Activated naive CD8-positive, alpha-beta T cell treated with anti-CD3 and anti-CD28 coated beads, Interleukin-2, amount 10 ng/mL, durations not matched to agents 7 days and 5 days (primary cell): ENCODE measurements at regions not wholly inside any gene's neighbourhood (a gene's known extent, or its start where the extent isn't known, plus 50 kb on each side); places are given as distances from the start of the nearest gene placed in this dataset.
"Not testable (repeated sequence)": the region's sequence is repeated elsewhere in the genome, so short reads cannot be mapped to it uniquely, and the experiment has no call there.

Source experiments
- ATAC-seq: fragments of 150-1000 bp; cut with Tn5 transposase; one replicate; pipeline ENCODE4 v1.10.0; 2021; ENCODE audit warnings: low read depth, moderate library complexity
- POLR2A ChIA-PET: fragments of 350-600 bp; sonication (Branson Sonifier 250); formaldehyde crosslinking; loops from one replicate; lab custom pipeline; 2021; ENCODE audit warnings: antibody characterized with exemption; lab: Charles Lee
- DNase-seq: peaks from one replicate; pipeline ENCODE4 v3.0.0; 2021
- H3K27ac Mint-ChIP-seq: one replicate; pipeline ENCODE4 v1.8.0; 2022; ENCODE audit warnings: mild to moderate bottlenecking, mixed read lengths
- H3K27me3 Mint-ChIP-seq: one replicate; pipeline ENCODE4 v1.8.0; 2022; ENCODE audit warnings: mild to moderate bottlenecking, moderate library complexity, mixed read lengths
- H3K36me3 Mint-ChIP-seq: one replicate; pipeline ENCODE4 v1.8.0; 2021; ENCODE audit warnings: mild to moderate bottlenecking, mixed read lengths
- H3K4me1 Mint-ChIP-seq: one replicate; pipeline ENCODE4 v1.8.0; 2021; ENCODE audit warnings: mixed read lengths
- H3K4me3 Mint-ChIP-seq: one replicate; pipeline ENCODE4 v1.8.0; 2022; ENCODE audit warnings: mild to moderate bottlenecking, moderate library complexity, mixed read lengths
- H3K9me3 Mint-ChIP-seq: one replicate; pipeline ENCODE4 v1.8.0; 2021; ENCODE audit warnings: mixed read lengths

DNA sequence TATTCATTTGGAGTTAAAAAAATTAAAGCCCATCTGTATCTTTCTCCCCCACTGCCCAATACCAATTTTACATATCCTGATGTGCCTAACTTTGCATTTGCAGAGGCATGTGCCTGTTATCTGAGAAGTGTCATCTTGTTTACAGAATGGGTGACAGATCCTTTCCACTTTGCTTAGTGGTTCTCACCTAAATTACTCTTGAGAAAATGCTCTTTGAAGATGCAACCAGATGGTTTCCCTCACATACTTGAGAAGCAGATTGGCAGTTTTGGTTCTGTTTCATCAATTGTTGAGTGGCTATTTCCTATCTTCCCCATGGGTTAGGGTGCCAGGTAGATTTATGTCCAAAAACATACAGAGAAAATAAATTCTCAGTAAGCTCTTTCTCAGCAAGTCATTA is 1051.4 kb upstream of the ATXN7L3B start:
- H3K27me3 Mint-ChIP-seq: no peaks in the 10 kb centered on the region
- H3K9me3 Mint-ChIP-seq: peaks cover 6% of the 10 kb centered on the region
- POLR2A ChIA-PET: no interaction called here
- no peak overlapping the region for H3K4me3 Mint-ChIP-seq
- no peak overlapping the region for H3K27ac Mint-ChIP-seq
- H3K4me1 Mint-ChIP-seq: no peaks in the 10 kb centered on the region
- no peaks in the 10 kb centered on the region for H3K36me3 Mint-ChIP-seq
- no peak for DNase-seq
- ATAC-seq: no peak

DNA sequence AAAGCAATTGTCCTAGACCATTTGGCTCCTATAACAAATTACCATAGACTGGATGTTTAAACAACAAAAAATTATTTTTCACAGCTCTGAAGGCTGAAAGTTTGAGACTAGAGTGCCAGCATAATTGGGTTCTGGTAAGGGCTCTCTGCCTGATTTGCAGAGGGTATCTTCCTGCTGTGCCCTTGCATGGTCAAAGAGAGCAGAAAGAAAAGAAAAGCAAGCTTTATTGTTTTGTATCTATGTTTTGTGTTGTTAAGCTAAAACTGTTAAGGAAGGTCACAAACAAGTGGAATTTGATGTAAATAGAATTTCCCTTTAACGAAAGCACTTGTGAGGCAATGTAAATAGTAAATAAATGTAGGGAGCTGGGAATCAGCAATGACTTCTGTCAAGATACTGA is 1031.0 kb upstream of the ATXN7L3B start:
- no peaks in the 10 kb centered on the region for H3K4me1 Mint-ChIP-seq
- H3K27ac Mint-ChIP-seq: no peak overlapping the region
- POLR2A ChIA-PET: no interaction called here
- DNase-seq: no peak
- ATAC-seq: no peak
- no peaks in the 10 kb centered on the region for H3K27me3 Mint-ChIP-seq
- peaks cover 11% of the 10 kb centered on the region for H3K9me3 Mint-ChIP-seq
- H3K4me3 Mint-ChIP-seq: no peak overlapping the region
- H3K36me3 Mint-ChIP-seq: no peaks in the 10 kb centered on the region

DNA sequence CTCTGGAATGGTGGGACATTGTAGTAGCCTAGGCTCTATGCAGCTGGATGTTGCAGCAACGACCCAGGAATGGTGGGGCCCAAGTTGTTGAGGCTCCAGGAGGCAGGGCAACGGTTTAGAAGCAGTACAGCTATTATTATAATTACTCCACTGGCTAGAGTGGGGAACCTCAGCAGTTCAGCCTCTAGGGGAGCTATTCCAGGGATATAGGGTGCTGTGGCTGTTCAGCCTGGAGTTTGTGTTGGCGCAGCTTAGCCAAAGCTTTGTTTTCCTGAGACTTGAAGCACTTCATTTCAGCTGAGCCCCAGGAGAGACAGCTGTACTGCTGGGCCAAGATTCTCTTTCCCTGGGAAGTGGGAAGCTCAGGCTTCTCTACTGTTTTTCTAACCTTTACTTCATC is 1023.0 kb upstream of the ATXN7L3B start:
- H3K36me3 Mint-ChIP-seq: no peaks in the 10 kb centered on the region
- H3K4me3 Mint-ChIP-seq: no peak overlapping the region
- no peak overlapping the region for H3K27ac Mint-ChIP-seq
- ATAC-seq: no peak
- no peaks in the 10 kb centered on the region for H3K4me1 Mint-ChIP-seq
- no peaks in the 10 kb centered on the region for H3K27me3 Mint-ChIP-seq
- DNase-seq: no peak
- peaks cover 2% of the 10 kb centered on the region for H3K9me3 Mint-ChIP-seq
- POLR2A ChIA-PET: no interaction called here

DNA sequence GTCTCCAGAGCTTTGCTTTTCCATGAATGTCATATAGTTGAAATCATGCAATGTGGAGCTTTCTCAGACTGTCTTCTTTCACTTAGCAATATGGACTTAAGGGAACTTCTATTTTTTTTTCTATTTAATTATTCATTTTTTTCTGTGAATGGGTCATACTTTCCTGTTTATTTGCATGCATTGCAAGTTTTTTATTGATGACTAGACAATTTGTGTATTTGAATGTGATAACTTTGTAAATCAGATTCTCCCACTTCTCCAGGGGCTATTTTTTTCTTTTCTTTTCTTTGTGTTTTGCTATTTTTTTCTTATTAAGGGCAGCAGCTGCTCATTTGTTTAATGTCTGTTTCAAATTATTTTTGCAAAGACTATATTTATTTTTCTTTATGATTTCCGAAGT is 1019.8 kb upstream of the ATXN7L3B start:
- Mint-ChIP-seq H3K4me3 (no peak overlapping the region), H3K36me3 (no peaks in the 10 kb centered on the region), H3K27me3 (no peaks in the 10 kb centered on the region), H3K27ac (no peak overlapping the region), H3K4me1 (no peaks in the 10 kb centered on the region), H3K9me3 (peaks cover 4% of the 10 kb centered on the region)
- DNase-seq (no peak), ATAC-seq (no peak)
- POLR2A ChIA-PET: no interaction called here

DNA sequence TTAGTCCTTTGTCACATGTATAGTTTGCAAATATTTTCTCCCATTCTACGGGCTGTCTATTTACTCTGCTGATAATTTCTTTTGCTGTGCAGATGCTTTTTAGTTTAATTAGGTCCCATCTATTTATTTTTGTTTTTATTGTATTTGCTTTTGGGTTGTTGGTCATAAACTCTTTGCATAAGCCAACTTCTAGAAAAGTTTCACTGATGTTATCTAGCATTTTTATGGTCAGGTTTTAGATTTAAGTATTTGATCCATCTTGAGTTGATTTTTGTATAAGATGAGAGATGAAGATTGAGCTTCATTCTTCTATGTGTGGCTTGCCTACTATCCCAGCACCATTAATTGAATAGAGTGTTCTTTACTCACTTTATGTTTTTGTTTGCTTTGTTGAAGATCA is 1008.4 kb upstream of the ATXN7L3B start:
- H3K4me1 Mint-ChIP-seq: no peaks in the 10 kb centered on the region
- H3K4me3 Mint-ChIP-seq: no peak overlapping the region
- POLR2A ChIA-PET: no interaction called here
- no peaks in the 10 kb centered on the region for H3K36me3 Mint-ChIP-seq
- peaks cover 11% of the 10 kb centered on the region for H3K9me3 Mint-ChIP-seq
- H3K27ac Mint-ChIP-seq: no peak overlapping the region
- H3K27me3 Mint-ChIP-seq: no peaks in the 10 kb centered on the region
- ATAC-seq (no peak), DNase-seq (no peak)

DNA sequence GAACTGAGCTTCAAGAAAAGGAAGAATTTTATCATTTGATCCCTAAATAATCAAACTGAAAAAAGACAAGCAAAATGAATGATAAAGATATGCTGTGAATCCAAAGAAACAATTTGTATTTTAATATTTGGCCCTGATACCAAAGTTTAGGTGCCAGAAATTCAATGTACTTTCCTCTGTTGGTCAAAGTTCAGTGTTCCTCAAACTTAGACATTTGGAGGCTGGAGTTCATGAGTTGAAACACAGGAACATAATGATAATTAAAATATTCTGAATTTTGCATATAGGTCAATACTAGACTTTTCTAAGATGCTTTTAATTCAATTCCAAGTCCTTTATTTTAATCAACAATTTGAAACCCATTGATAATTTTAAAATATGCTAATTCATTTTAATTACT is 1007.7 kb upstream of the ATXN7L3B start:
- DNase-seq (no peak), ATAC-seq (no peak)
- Mint-ChIP-seq H3K4me3 (no peak overlapping the region), H3K4me1 (no peaks in the 10 kb centered on the region), H3K27me3 (no peaks in the 10 kb centered on the region), H3K9me3 (peaks cover 9% of the 10 kb centered on the region), H3K27ac (no peak overlapping the region), H3K36me3 (no peaks in the 10 kb centered on the region)
- POLR2A ChIA-PET: no interaction called here

DNA sequence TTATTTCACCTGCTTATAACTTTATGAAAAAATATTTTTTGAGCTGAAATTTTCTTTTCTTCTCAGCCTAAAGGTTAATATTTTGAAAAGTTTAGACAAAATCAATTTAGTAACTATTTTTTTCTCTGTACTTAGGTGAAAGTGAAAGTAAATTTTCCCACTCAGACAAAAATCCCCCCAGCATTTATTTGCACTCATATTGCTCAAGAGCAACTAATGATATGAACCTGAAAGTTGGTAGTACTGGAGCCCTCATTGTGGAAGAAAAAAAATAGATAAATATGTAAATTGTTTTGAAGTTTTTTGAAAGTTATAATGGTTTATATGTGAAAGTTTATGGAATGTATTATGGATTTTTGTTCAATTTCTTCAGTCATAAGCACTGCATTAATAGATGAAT is 1005.9 kb upstream of the ATXN7L3B start:
- Mint-ChIP-seq H3K4me3 (no peak overlapping the region), H3K9me3 (peaks cover 9% of the 10 kb centered on the region), H3K27me3 (no peaks in the 10 kb centered on the region), H3K4me1 (no peaks in the 10 kb centered on the region), H3K36me3 (no peaks in the 10 kb centered on the region), H3K27ac (no peak overlapping the region)
- no peak for DNase-seq
- ATAC-seq: no peak
- POLR2A ChIA-PET: no interaction called here

DNA sequence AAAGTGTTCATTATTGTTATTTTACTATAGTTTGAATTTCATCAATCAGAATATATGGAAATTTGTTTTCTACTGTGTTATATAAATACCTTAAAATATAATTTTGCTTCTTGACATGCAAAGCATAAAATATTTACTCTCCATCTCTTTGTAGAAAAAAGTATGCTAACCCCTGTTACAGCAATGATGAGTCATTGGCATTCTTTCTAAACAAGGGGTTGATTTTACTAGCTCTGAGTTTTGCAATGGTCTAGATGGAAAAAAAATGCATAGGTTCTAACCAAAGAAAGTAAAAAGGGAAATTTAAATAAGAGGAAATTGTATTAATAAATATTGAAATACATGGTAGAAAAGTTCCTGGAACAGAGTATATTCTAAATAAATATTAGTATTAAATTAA is 990.2 kb upstream of the ATXN7L3B start:
- Mint-ChIP-seq H3K4me3 (no peak overlapping the region), H3K27me3 (no peaks in the 10 kb centered on the region), H3K9me3 (peaks cover 4% of the 10 kb centered on the region), H3K36me3 (no peaks in the 10 kb centered on the region), H3K4me1 (no peaks in the 10 kb centered on the region), H3K27ac (no peak overlapping the region)
- DNase-seq: no peak
- POLR2A ChIA-PET: no interaction called here
- no peak for ATAC-seq

DNA sequence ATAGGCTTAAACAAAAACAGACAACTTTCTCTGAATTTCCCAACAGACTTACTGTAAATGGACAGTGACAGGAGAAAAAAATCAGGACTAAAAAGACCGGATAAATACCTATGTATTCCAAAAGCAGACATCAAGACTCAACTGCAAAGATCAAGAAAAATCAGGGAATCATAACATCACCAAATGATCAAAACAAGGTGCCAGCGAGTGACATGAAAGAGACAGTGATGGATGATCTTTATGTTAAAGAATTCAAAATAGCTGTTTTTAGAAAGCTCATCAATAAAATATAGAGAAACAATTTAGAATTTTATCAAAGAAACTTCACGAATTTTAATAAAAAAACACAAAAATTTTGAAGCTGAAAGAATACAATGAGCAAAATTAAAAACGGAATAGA is 952.5 kb upstream of the ATXN7L3B start:
- peaks cover 2% of the 10 kb centered on the region for H3K9me3 Mint-ChIP-seq

DNA sequence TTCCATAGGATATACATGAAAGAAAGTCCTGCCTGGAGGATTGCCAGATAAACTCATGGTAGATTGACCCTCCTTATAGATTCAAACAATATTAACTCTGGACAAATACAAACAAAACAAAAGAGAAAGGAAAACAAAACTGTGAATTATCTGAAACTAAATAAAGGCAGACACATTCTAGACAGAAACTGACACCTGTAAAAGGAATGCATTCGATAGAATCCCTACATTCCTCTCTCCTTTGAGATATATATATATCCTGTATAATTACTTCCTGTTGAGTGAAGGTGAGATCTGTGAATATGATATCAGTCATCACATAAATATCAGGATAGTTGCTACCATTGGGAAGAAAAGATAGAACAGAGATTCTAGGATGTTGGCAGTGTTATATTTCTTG is 948.4 kb upstream of the ATXN7L3B start:
- no peak for DNase-seq
- Mint-ChIP-seq H3K27ac (no peak overlapping the region), H3K9me3 (peaks cover 9% of the 10 kb centered on the region), H3K36me3 (no peaks in the 10 kb centered on the region), H3K4me3 (no peak overlapping the region), H3K4me1 (no peaks in the 10 kb centered on the region), H3K27me3 (no peaks in the 10 kb centered on the region)
- POLR2A ChIA-PET: no interaction called here
- no peak for ATAC-seq

More for the DNA sequence above, 952.5 kb upstream of the ATXN7L3B start:
- POLR2A ChIA-PET: no interaction called here
- H3K4me3 Mint-ChIP-seq: no peak overlapping the region
- no peak for ATAC-seq
- no peak overlapping the region for H3K27ac Mint-ChIP-seq
- DNase-seq: no peak
- H3K36me3 Mint-ChIP-seq: no peaks in the 10 kb centered on the region
- H3K27me3 Mint-ChIP-seq: no peaks in the 10 kb centered on the region
- H3K4me1 Mint-ChIP-seq: no peaks in the 10 kb centered on the region

DNA sequence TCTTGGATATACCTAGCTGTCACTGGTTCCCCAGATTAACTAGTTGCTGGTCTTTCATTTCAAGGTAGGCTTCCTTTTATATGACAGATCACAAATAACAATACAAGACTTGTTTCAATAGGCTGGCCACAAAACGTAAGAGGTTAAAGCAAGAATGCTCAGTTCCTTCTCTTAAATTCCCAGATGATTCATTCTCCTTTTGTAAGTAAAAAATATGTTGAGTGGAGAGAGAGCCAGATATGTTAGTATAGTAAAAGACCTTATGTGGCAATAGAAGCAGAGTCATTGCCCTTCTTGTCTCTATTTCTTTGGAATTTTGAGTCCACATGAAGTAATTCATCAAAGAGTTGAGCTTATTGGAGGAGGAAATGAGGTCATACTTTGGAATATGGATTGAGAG is 939.0 kb upstream of the ATXN7L3B start:
- H3K27me3 Mint-ChIP-seq: no peaks in the 10 kb centered on the region
- H3K36me3 Mint-ChIP-seq: no peaks in the 10 kb centered on the region
- no peak overlapping the region for H3K4me3 Mint-ChIP-seq
- no peaks in the 10 kb centered on the region for H3K4me1 Mint-ChIP-seq
- H3K27ac Mint-ChIP-seq: no peak overlapping the region
- ATAC-seq (no peak), DNase-seq (no peak)
- H3K9me3 Mint-ChIP-seq: peaks cover 5% of the 10 kb centered on the region
- POLR2A ChIA-PET: no interaction called here

DNA sequence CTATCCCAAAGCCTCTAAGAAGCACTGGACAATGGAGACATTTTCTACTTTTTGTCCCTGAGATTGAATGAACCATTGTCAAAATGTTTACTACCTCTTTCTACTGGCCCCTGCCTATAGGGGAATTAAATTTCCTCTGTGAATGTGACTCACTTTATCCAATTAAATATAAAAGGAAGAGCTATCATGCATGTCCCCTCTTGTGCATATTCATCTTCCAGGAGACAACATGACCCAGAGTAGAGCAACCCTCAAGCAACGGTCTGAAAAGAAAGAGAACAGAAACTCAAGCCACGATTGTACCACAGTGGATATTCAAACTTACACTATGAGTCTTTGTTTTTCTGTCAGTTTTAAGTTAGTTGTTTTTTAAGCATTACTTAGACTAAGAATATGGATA is 938.4 kb upstream of the ATXN7L3B start:
- Mint-ChIP-seq H3K9me3 (peaks cover 5% of the 10 kb centered on the region), H3K4me3 (no peak overlapping the region), H3K27me3 (no peaks in the 10 kb centered on the region), H3K4me1 (no peaks in the 10 kb centered on the region), H3K36me3 (no peaks in the 10 kb centered on the region), H3K27ac (no peak overlapping the region)
- POLR2A ChIA-PET: no interaction called here
- ATAC-seq (no peak), DNase-seq (no peak)

DNA sequence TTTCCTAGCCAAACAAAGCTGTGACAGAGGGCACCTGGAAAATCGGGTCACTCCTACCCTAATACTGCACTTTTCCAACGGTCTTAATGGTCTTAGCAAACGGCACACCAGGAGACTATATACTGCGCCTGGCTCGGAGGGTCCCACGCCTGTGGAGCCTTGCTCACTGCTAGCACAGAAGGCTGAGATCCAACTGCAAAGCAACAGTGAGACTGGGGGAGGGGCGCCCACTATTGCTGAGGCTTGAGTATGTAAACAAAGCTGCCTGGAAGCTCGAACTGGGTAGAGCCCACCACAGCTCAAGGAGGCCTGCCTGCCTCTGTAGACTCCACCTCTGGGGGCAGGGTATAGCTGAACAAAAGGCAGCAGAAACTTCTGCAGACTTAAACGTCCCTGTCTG is 931.7 kb upstream of the ATXN7L3B start:
- H3K4me3 Mint-ChIP-seq, H3K36me3 Mint-ChIP-seq, ATAC-seq, H3K27ac Mint-ChIP-seq, DNase-seq, H3K4me1 Mint-ChIP-seq, POLR2A ChIA-PET, H3K27me3 Mint-ChIP-seq: not testable (repeated sequence)
- peaks cover 10% of the 10 kb centered on the region for H3K9me3 Mint-ChIP-seq

DNA sequence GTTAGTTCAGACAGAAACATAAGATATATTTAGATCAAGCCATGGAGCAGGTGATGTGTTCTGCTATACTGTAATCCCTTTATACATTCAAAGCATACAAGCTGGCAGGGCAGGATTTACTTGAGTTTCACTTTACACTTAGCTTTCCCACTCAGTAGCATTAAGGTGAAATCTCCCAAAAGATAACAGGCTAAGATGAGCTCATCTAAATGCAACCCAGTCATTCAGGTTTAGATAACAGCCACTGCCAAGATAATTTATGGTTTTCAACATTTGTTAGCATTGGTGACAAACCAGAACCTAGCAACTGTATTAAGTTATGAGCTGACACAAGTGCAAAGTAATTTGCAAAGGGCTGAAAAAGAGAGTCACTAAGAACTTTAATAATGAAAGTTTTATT is 925.1 kb upstream of the ATXN7L3B start:
- H3K36me3 Mint-ChIP-seq: no peaks in the 10 kb centered on the region
- no peaks in the 10 kb centered on the region for H3K4me1 Mint-ChIP-seq
- no peak overlapping the region for H3K27ac Mint-ChIP-seq
- DNase-seq (no peak), ATAC-seq (no peak)
- POLR2A ChIA-PET: no interaction called here
- no peaks in the 10 kb centered on the region for H3K27me3 Mint-ChIP-seq
- H3K4me3 Mint-ChIP-seq: no peak overlapping the region
- H3K9me3 Mint-ChIP-seq: peaks cover 22% of the 10 kb centered on the region

DNA sequence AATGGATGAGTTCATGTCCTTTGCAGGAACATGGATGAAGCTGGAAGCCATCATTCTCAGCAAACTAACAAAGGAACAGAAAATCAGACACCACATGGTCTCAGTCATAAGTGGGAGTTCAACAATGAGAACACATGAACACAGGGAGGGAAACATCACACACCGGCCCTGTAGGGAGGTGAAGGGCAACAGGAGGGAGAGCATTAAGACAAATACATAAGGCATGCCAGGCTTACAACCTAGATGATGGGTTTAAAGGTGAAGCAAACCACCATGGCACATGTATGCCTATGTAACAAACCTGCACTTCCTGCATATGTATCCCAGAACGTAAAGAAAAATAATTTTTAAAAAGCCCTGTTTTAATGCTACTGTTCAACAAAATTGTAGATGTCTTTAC is 914.2 kb upstream of the ATXN7L3B start:
- no peak overlapping the region for H3K27ac Mint-ChIP-seq
- H3K36me3 Mint-ChIP-seq: no peaks in the 10 kb centered on the region
- peaks cover 3% of the 10 kb centered on the region for H3K9me3 Mint-ChIP-seq
- no peaks in the 10 kb centered on the region for H3K4me1 Mint-ChIP-seq
- H3K4me3 Mint-ChIP-seq: no peak overlapping the region
- ATAC-seq: no peak
- no peak for DNase-seq
- no peaks in the 10 kb centered on the region for H3K27me3 Mint-ChIP-seq
- POLR2A ChIA-PET: no interaction called here
